Common myeloid progenitor, CD34-positive (primary cell): ENCODE measurements at regions not wholly inside any gene's neighbourhood (a gene's known extent, or its start where the extent isn't known, plus 50 kb on each side); places are given as distances from the start of the nearest gene placed in this dataset.
A peak's percentile ranks its signal among the peaks of the same experiment; 100 is the strongest.
"Not testable (repeated sequence)": the region's sequence is repeated elsewhere in the genome, so short reads cannot be mapped to it uniquely, and the experiment has no call there.

ENCODE experiments used
- CTCF ChIA-PET: fragments of 350-600 bp; sonication (Branson Sonifier 250); formaldehyde crosslinking; loops from one replicate; lab custom pipeline; 2021; ENCODE audit warnings: antibody characterized with exemption; lab: Charles Lee
- POLR2A ChIA-PET: fragments of 350-600 bp; sonication (Branson Sonifier 250); formaldehyde crosslinking; loops from one replicate; lab custom pipeline; 2021; ENCODE audit warnings: antibody characterized with exemption; lab: Charles Lee
- DNase-seq, 3 donors: peaks; one replicate each; pipeline versions ENCODE4 v3.0.0 to v3.0.0-alpha.2; 2013
- H3K27ac ChIP-seq, 2 experiments: 1 replicate in 1 of 2; 2 replicates in 1 of 2; pipeline ENCODE4 v1.7.0; 2013; ENCODE audit warnings: inconsistent platforms in 2 of 2, low read length in 2 of 2, mild to moderate bottlenecking in 2 of 2, low read depth in 1 of 2, moderate library complexity in 1 of 2; ENCODE audit not compliant: severe bottlenecking in 2 of 2, insufficient read depth in 1 of 2, poor library complexity in 1 of 2
- H3K27me3 ChIP-seq, 5 experiments: replicated peaks in 2 of 5; 1 replicate in 3 of 5; 2 replicates in 2 of 5; pipeline versions ENCODE4 v1.6.1 to v1.7.0; 2013; ENCODE audit warnings: low read length in 4 of 5, mild to moderate bottlenecking in 2 of 5, moderate library complexity in 2 of 5, inconsistent platforms in 1 of 5; ENCODE audit not compliant: insufficient read depth in 5 of 5, control insufficient read depth in 4 of 5
- H3K36me3 ChIP-seq, 4 experiments: 1 replicate in 2 of 4; 2 replicates in 2 of 4; pipeline versions ENCODE4 v1.6.1 to v1.7.0; 2013; ENCODE audit warnings: low read length in 3 of 4, control low read depth in 1 of 4, mild to moderate bottlenecking in 1 of 4; ENCODE audit not compliant: control insufficient read depth in 4 of 4, insufficient read depth in 4 of 4
- H3K4me1 ChIP-seq, 4 experiments: 1 replicate in 3 of 4; 2 replicates in 1 of 4; pipeline versions ENCODE4 v1.6.1 to v1.7.1; 2013; ENCODE audit warnings: low read length in 3 of 4, mild to moderate bottlenecking in 3 of 4, control low read depth in 1 of 4, inconsistent platforms in 1 of 4, moderate library complexity in 1 of 4; ENCODE audit not compliant: control insufficient read depth in 4 of 4, insufficient read depth in 4 of 4; ENCODE audit errors: control extremely low read depth in 1 of 4
- H3K4me3 ChIP-seq, 7 experiments: 1 replicate in 4 of 7; 2 replicates in 3 of 7; pipeline versions ENCODE4 v1.5.1 to v1.7.0; 2013; ENCODE audit warnings: mild to moderate bottlenecking in 7 of 7, low read length in 6 of 7, moderate library complexity in 6 of 7, inconsistent platforms in 2 of 7, low read depth in 2 of 7, control low read depth in 1 of 7; ENCODE audit not compliant: insufficient read depth in 4 of 7, control insufficient read depth in 1 of 7; ENCODE audit errors: extremely low read depth in 1 of 7
- H3K9me3 ChIP-seq, 5 experiments: 1 replicate in 4 of 5; 2 replicates in 1 of 5; pipeline versions ENCODE4 v1.6.1 to v1.7.1; 2013; ENCODE audit warnings: low read length in 4 of 5, mild to moderate bottlenecking in 2 of 5, inconsistent platforms in 1 of 5, low read depth in 1 of 5, moderate library complexity in 1 of 5; ENCODE audit not compliant: control insufficient read depth in 4 of 5, insufficient read depth in 2 of 5; ENCODE audit errors: control extremely low read depth in 1 of 5
- WGBS: methylation state at CpG from one replicate; pipeline ENCODE4 v1.1.5; 2013; ENCODE audit not compliant: insufficient coverage; 5-methylcytosine and 5-hydroxymethylcytosine counted together

GRCh38 chr18:7178568-7178967 is 52.3 kb upstream of the LRRC30 start:
- DNase-seq, H3K4me1 ChIP-seq, H3K27ac ChIP-seq, H3K36me3 ChIP-seq, H3K4me3 ChIP-seq, POLR2A ChIA-PET, H3K27me3 ChIP-seq, H3K9me3 ChIP-seq: not testable (repeated sequence)
- CTCF ChIA-PET, result interaction anchor here (4.2 kb wide), 1 partner anchor 258 kb away, joined by 33 read pairs; no protein-coding TSS in a partner anchor
- WGBS, result 88% methylated on average over 9 of the region's 21 CpGs

DNA sequence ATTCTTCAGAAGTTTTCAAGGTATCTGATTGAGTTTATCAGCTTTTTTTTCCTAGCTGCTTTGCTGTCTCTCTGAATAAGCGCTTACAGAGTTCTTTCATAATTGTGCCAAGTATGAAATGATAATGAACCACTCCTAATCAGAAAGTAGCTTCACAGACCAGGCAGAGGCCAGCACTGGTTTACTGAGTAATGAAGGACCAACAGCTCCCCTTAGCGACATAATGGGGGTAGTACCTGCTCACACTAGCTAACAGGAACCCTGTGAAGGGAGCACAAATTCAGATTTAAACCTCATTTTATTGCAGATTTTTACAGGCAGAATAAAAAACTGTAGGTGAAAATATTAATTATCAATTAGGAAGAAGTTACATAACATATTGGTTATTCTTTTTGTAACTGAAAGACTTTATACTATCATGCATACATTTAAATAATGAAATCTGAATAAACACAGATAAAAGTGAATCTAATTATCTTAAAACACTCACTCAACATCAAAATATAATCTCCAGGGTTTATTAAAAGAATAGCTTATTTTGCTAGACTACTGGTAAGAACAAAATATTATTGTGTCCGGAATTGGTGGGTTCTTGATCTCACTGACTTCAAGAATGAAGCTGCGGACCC is 53.7 kb upstream of the LRRC30 start:
- POLR2A ChIA-PET, result interaction anchor here (0.6 kb wide), 1 partner anchor 20 kb away, joined by 3 read pairs; no protein-coding TSS in a partner anchor
- CTCF ChIA-PET, result interaction anchor here (0.6 to 4.2 kb wide), 13 partner anchors 8 to 1440 kb away, joined by 3 to 33 read pairs (median 3); no protein-coding TSS in a partner anchor
- Histone ChIP-seq H3K4me1 (no peaks in the 10 kb centered on the region), H3K9me3 (no peaks in the 10 kb centered on the region), H3K36me3 (no peaks in the 10 kb centered on the region), H3K27ac (no peak overlapping the region), H3K27me3 (no peaks in the 10 kb centered on the region), H3K4me3 (no peak overlapping the region)
- DNase-seq, result peak; percentile 33 to 72 (median 68)
- WGBS, result no CpG with 5 or more reads among the region's 4 CpGs

DNA sequence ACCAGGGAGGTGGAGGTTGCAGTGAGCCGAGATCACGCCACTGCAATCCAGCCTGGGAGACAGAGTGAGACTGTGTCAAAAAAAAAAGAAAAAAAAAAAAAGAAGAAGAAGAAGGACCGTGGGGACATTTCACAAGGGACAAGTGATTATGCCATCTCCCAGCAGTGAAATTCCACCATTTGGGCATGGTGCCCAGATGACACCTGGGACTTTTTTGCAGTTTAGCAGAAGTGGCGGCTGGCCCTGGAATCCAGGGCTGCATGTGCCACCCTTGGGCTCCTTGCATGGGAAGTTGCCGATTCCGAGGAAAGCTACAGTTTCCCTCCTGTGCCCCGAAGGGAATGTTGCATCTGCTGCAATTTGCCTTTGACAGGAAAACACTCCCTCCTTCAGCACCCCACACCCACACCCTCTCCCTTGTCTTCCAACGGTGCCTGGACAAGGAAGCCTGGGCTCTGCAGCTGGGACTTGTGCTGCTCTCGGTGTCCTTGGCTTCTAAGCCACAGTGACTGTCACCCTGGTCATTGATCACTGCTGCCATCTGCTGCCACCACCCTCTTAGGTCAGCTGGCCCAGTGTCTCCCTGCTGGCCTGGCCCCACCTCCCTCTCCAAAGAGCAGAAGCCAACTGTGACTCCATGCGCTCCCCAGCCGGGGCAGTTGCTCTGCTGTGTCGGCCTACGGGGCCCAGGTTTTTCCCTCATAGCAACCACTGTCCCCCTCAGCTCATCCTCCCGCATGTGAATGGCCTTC is 56.4 kb upstream of the LRRC30 start:
- H3K4me1 ChIP-seq, result no peaks in the 10 kb centered on the region
- 94% methylated on average over 8 of the region's 14 CpGs for WGBS
- CTCF ChIA-PET, result interaction anchor here (0.6 to 4.2 kb wide), 2 partner anchors 132 to 254 kb away, joined by 3 to 33 read pairs; no protein-coding TSS in a partner anchor

GRCh38 chr18:7173216-7173615 is 55.6 kb upstream of the LAMA1 start:
- H3K4me1 ChIP-seq, result no peaks in the 10 kb centered on the region
- POLR2A ChIA-PET, result no interaction called here
- no peaks in the 10 kb centered on the region for H3K27me3 ChIP-seq
- H3K4me3 ChIP-seq, result no peak overlapping the region
- no peaks in the 10 kb centered on the region for H3K9me3 ChIP-seq
- CTCF ChIA-PET, result interaction anchor here (1.3 kb wide), 1 partner anchor 259 kb away, joined by 3 read pairs; no protein-coding TSS in a partner anchor
- 97% methylated on average over 13 of the region's 15 CpGs for WGBS
- no peaks in the 10 kb centered on the region for H3K36me3 ChIP-seq
- DNase-seq, result no peak
- H3K27ac ChIP-seq, result no peak overlapping the region

More for the DNA sequence above, 56.4 kb upstream of the LRRC30 start:
- Histone ChIP-seq H3K27me3 (no peaks in the 10 kb centered on the region), H3K36me3 (no peaks in the 10 kb centered on the region), H3K9me3 (no peaks in the 10 kb centered on the region), H3K27ac (no peak overlapping the region), H3K4me3 (no peak overlapping the region)
- DNase-seq, result no peak
- POLR2A ChIA-PET, result no interaction called here

- WGBS, result 82% methylated on average over 7 of the region's 10 CpGs
- Histone ChIP-seq H3K27ac (no peak overlapping the region), H3K4me3 (no peak overlapping the region), H3K27me3 (no peaks in the 10 kb centered on the region), H3K9me3 (no peaks in the 10 kb centered on the region), H3K4me1 (no peaks in the 10 kb centered on the region), H3K36me3 (no peaks in the 10 kb centered on the region)
- CTCF ChIA-PET, result interaction anchor here (0.5 to 1.3 kb wide), 2 partner anchors 103 to 258 kb away, joined by 3 to 5 read pairs; no protein-coding TSS in a partner anchor
- no peak for DNase-seq
- POLR2A ChIA-PET, result no interaction called here
These were observed 55.0 kb upstream of the LAMA1 start for GRCh38 chr18:7172611-7173010.

GRCh38 chr18:7170292-7170691 is 52.7 kb upstream of the LAMA1 start:
- 89% methylated on average over 8 of the region's 8 CpGs for WGBS
- no peak for DNase-seq

DNA sequence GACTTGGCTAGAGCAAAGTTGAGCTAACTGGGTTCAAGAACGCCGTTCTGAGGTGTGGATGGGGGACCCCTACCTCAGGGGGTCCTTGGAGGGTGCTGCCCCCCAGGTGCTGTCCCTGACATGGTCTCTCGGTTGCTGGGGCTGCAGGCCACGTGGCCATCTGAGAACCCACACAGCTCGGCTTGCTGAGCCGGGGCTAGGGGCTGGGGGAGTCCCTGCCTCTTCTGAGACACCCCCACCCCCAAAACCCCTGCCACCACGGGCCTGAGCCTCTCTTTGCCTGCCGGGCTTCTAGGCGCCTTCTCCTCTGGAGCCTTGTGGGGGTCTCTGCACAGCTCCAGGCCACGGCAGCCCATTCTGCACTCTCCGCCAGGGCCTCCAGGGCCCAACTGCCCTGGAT is 52.0 kb upstream of the LAMA1 start:
- no peak for DNase-seq
- POLR2A ChIA-PET, result no interaction called here
- Histone ChIP-seq H3K36me3 (no peaks in the 10 kb centered on the region), H3K9me3 (no peaks in the 10 kb centered on the region), H3K27me3 (no peaks in the 10 kb centered on the region), H3K4me1 (no peaks in the 10 kb centered on the region), H3K4me3 (no peak overlapping the region), H3K27ac (no peak overlapping the region)
- CTCF ChIA-PET, result interaction anchor here (1.9 kb wide), 1 partner anchor 7 kb away, joined by 4 read pairs; no protein-coding TSS in a partner anchor
- WGBS, result 93% methylated on average over 7 of the region's 11 CpGs

More at GRCh38 chr18:7170292-7170691, 52.7 kb upstream of the LAMA1 start:
- ChIA-PET CTCF (interaction anchor here (0.9 to 1.0 kb wide), 2 partner anchors 40 to 250 kb away, joined by 4 to 6 read pairs; no protein-coding TSS in a partner anchor), POLR2A (no interaction called here)
- Histone ChIP-seq H3K4me1 (no peaks in the 10 kb centered on the region), H3K36me3 (no peaks in the 10 kb centered on the region), H3K27me3 (no peaks in the 10 kb centered on the region), H3K9me3 (no peaks in the 10 kb centered on the region), H3K27ac (no peak overlapping the region), H3K4me3 (no peak overlapping the region)
